IMR-90 (cell line): ENCODE measurements at regions not wholly inside any gene's neighbourhood (a gene's known extent, or its start where the extent isn't known, plus 50 kb on each side); places are given as distances from the start of the nearest gene placed in this dataset.

Source experiments
- ATAC-seq: fragments of 200-7000 bp; cut with Tn5 transposase; 2 replicates; pipeline ENCODE4 v1.9.1; 2020; ENCODE audit warnings: low read depth, mild to moderate bottlenecking, moderate library complexity
- BruUV-seq: library from RNA; stranded (reverse); fragments of 400-500 nt; replicated peaks from 2 replicates; lab custom pipeline; 2021; lab: Mats Ljungman, UMichigan
- CTCF ChIA-PET: fragments of 300-600 bp; formaldehyde crosslinking; extraction: SDS; loops from one replicate; lab custom pipeline; 2021; ENCODE audit warnings: antibody characterized with exemption; lab: Yijun Ruan, JAX
- POLR2A ChIA-PET: fragments of 300-600 bp; sonication (Branson Sonifier 250); formaldehyde crosslinking; loops from one replicate; lab custom pipeline; 2022; ENCODE audit warnings: antibody characterized with exemption; ENCODE audit not compliant: unreplicated experiment; lab: Charles Lee
- DNase-seq: peaks from one replicate; pipeline ENCODE4 v3.0.0; 2013
- H2AFZ ChIP-seq: replicated peaks from 2 replicates; pipeline ENCODE3; 2013; ENCODE audit warnings: low read length, mild to moderate bottlenecking; ENCODE audit not compliant: poor library complexity
- H2AK5ac ChIP-seq: 2 replicates; pipeline ENCODE4 v1.6.1; 2013; ENCODE audit warnings: low read depth, low read length, inconsistent platforms
- H2AK9ac ChIP-seq: replicated peaks from 2 replicates; pipeline ENCODE3; 2013; ENCODE audit warnings: mild to moderate bottlenecking, low read depth, low read length, moderate library complexity; ENCODE audit not compliant: poor library complexity
- H2BK120ac ChIP-seq: 2 replicates; pipeline ENCODE4 v1.6.1; 2013; ENCODE audit warnings: low read depth, low read length, inconsistent platforms
- H2BK15ac ChIP-seq: 3 replicates; pipeline ENCODE4 v1.6.1; 2013; ENCODE audit warnings: low read depth, low read length, inconsistent platforms
- H2BK20ac ChIP-seq: 2 replicates; pipeline ENCODE4 v1.6.1; 2013; ENCODE audit warnings: low read depth, mild to moderate bottlenecking, inconsistent platforms, low read length, moderate library complexity
- H2BK5ac ChIP-seq: 2 replicates; pipeline ENCODE4 v1.6.1; 2013; ENCODE audit warnings: mild to moderate bottlenecking, low read depth, low read length, inconsistent platforms; ENCODE audit not compliant: poor library complexity, severe bottlenecking
- H3K14ac ChIP-seq: replicated peaks from 2 replicates; pipeline ENCODE4 v1.6.1; 2013; ENCODE audit warnings: low read depth, low read length, inconsistent platforms
- H3K18ac ChIP-seq: 2 replicates; pipeline ENCODE4 v1.6.1; 2013; ENCODE audit warnings: low read depth, low read length, control low read depth
- H3K23ac ChIP-seq: 2 replicates; pipeline ENCODE4 v1.6.1; 2013; ENCODE audit warnings: low read depth, low read length, inconsistent platforms
- H3K27ac ChIP-seq: 2 replicates; pipeline ENCODE4 v1.5.1; 2013; ENCODE audit warnings: mild to moderate bottlenecking, control low read depth, low read length; ENCODE audit not compliant: insufficient read depth
- H3K27me3 ChIP-seq: 2 replicates; pipeline ENCODE4 v1.6.1; 2013; ENCODE audit warnings: low read length; ENCODE audit not compliant: control insufficient read depth, insufficient read depth
- H3K36me3 ChIP-seq: 2 replicates; pipeline ENCODE4 v1.6.1; 2013; ENCODE audit warnings: low read length, mixed read lengths; ENCODE audit not compliant: control insufficient read depth, insufficient read depth
- H3K4ac ChIP-seq: 2 replicates; pipeline ENCODE4 v1.6.1; 2013; ENCODE audit warnings: low read depth, low read length, inconsistent platforms
- H3K4me1 ChIP-seq: 2 replicates; pipeline ENCODE4 v1.6.1; 2013; ENCODE audit warnings: low read length, mixed read lengths; ENCODE audit not compliant: control insufficient read depth, insufficient read depth
- H3K4me2 ChIP-seq: 2 replicates; pipeline ENCODE4 v1.6.1; 2013; ENCODE audit warnings: low read depth, mild to moderate bottlenecking, control low read depth, low read length, moderate library complexity
- H3K4me3 ChIP-seq: 2 replicates; pipeline ENCODE4 v1.5.1; 2013; ENCODE audit warnings: low read depth, mild to moderate bottlenecking, control low read depth, low read length, moderate library complexity; ENCODE audit not compliant: insufficient read depth
- H3K56ac ChIP-seq: 2 replicates; pipeline ENCODE4 v1.6.1; 2013; ENCODE audit warnings: low read length, inconsistent platforms; ENCODE audit not compliant: insufficient read depth; ENCODE audit errors: extremely low read depth
- H3K79me1 ChIP-seq, 2 experiments: 2 replicates each; pipeline ENCODE4 v1.6.1; 2013; ENCODE audit warnings: low read length in 2 of 2, inconsistent platforms in 1 of 2, low read depth in 1 of 2
- H3K9ac ChIP-seq: 2 replicates; pipeline ENCODE4 v1.6.1; 2013; ENCODE audit warnings: low read depth, low read length, control low read depth
- H3K9me1 ChIP-seq: 2 replicates; pipeline ENCODE4 v1.6.1; 2013; ENCODE audit warnings: low read length, inconsistent platforms; ENCODE audit not compliant: insufficient read depth
- H3K9me3 ChIP-seq: 2 replicates; pipeline ENCODE4 v1.6.1; 2013; ENCODE audit warnings: low read length; ENCODE audit not compliant: control insufficient read depth, insufficient read depth
- H4K20me1 ChIP-seq: 2 replicates; pipeline ENCODE4 v1.6.1; 2013; ENCODE audit warnings: low read length, inconsistent platforms; ENCODE audit not compliant: insufficient read depth
- H4K5ac ChIP-seq: 2 replicates; pipeline ENCODE4 v1.6.1; 2013; ENCODE audit warnings: mild to moderate bottlenecking, low read depth, low read length, control low read depth
- H4K8ac ChIP-seq, 2 experiments: 2 replicates each; pipeline ENCODE4 v1.6.1; 2013; ENCODE audit warnings: low read depth in 2 of 2, low read length in 2 of 2, control low read depth in 1 of 2, inconsistent platforms in 1 of 2
- H4K91ac ChIP-seq: 2 replicates; pipeline ENCODE4 v1.6.1; 2013; ENCODE audit warnings: low read depth, low read length, inconsistent platforms; ENCODE audit not compliant: insufficient read depth
- BHLHE40 ChIP-seq: fragments of 150-350 bp; IDR thresholded peaks from 2 replicates; pipeline ENCODE4 v1.6.1; 2016; ENCODE audit warnings: mild to moderate bottlenecking, low read depth, low read length
- CEBPB ChIP-seq: IDR thresholded peaks from 2 replicates; pipeline ENCODE4 v1.6.1; 2012; ENCODE audit warnings: low read depth, low read length, improper control_type of control experiment
- CHD1 ChIP-seq: IDR thresholded peaks from 2 replicates; pipeline ENCODE4 v1.6.1; 2012; ENCODE audit warnings: low read depth, low read length, improper control_type of control experiment
- CTCF ChIP-seq: conservative IDR thresholded peaks from 2 replicates; pipeline ENCODE4 v1.5.1; 2012; ENCODE audit warnings: mild to moderate bottlenecking, low read depth, low read length, improper control_type of control experiment
- ELK1 ChIP-seq: fragments of 150-350 bp; IDR thresholded peaks from 2 replicates; pipeline ENCODE4 v1.6.1; 2016; ENCODE audit warnings: low read depth, mild to moderate bottlenecking, low read length, moderate library complexity, borderline replicate concordance
- FOS ChIP-seq: fragments of 150-350 bp; IDR thresholded peaks from 2 replicates; pipeline ENCODE4 v1.6.1; 2016; ENCODE audit warnings: low read depth, low read length
- MAFK ChIP-seq: IDR thresholded peaks from 2 replicates; pipeline ENCODE4 v1.6.1; 2012; ENCODE audit warnings: low read depth, low read length, improper control_type of control experiment
- MAZ ChIP-seq: IDR thresholded peaks from 2 replicates; pipeline ENCODE4 v1.6.1; 2012; ENCODE audit warnings: low read depth, mild to moderate bottlenecking, low read length, improper control_type of control experiment, moderate library complexity, borderline replicate concordance
- MXI1 ChIP-seq: IDR thresholded peaks from 2 replicates; pipeline ENCODE4 v1.6.1; 2012; ENCODE audit warnings: low read depth, mild to moderate bottlenecking, low read length, moderate library complexity, borderline replicate concordance
- NFE2L2 ChIP-seq: fragments of 150-350 bp; IDR thresholded peaks from 2 replicates; pipeline ENCODE4 v1.6.1; 2016; ENCODE audit warnings: low read depth, mild to moderate bottlenecking, low read length
- POLR2A ChIP-seq: IDR thresholded peaks from 2 replicates; pipeline ENCODE4 v1.6.1; 2012; ENCODE audit warnings: mild to moderate bottlenecking, low read depth, low read length
- RAD21 ChIP-seq: IDR thresholded peaks from 2 replicates; pipeline ENCODE4 v1.6.1; 2012; ENCODE audit warnings: low read length, improper control_type of control experiment
- RCOR1 ChIP-seq: IDR thresholded peaks from 2 replicates; pipeline ENCODE4 v1.6.1; 2012; ENCODE audit warnings: mild to moderate bottlenecking, low read length, improper control_type of control experiment; ENCODE audit not compliant: insufficient replicate concordance
- RFX5 ChIP-seq: IDR thresholded peaks from 2 replicates; pipeline ENCODE4 v1.8.0; 2012; ENCODE audit warnings: low read depth, mild to moderate bottlenecking, low read length, moderate library complexity
- SMC3 ChIP-seq: fragments of 150-350 bp; IDR thresholded peaks from 2 replicates; pipeline ENCODE4 v1.6.1; 2016; ENCODE audit warnings: low read depth, mild to moderate bottlenecking, antibody characterized with exemption, low read length, moderate library complexity
- USF2 ChIP-seq: fragments of 150-350 bp; IDR thresholded peaks from 2 replicates; pipeline ENCODE4 v1.6.1; 2017; ENCODE audit warnings: mild to moderate bottlenecking, antibody characterized with exemption, low read length, low read depth
- dilution Hi-C: fragments of 300-500 bp; cut with HindIII; formaldehyde crosslinking; loops from one replicate; pipeline ENCODE4 v1.14.3; 2018; ENCODE audit warnings: low sequenced_read_pairs; ENCODE audit not compliant: unreplicated experiment
- in situ Hi-C: fragments of 300-500 bp; cut with MboI; formaldehyde crosslinking; loops from 3 replicates; pipeline ENCODE4 v1.14.3; 2019; ENCODE audit warnings: low sequenced_read_pairs, inconsistent platforms, mixed read lengths
- intact Hi-C: fragments of 100-400 bp; cut with micrococcal nuclease; formaldehyde crosslinking; loops from 2 replicates; pipeline ENCODE4 v1.10.0; 2022

GRCh38 chr2:186405842-186406241 lies 80.2 kb upstream of the ZC3H15 start:
- TF ChIP-seq RCOR1 = no peak
- no peak for TF ChIP-seq POLR2A
- no peak for TF ChIP-seq MXI1
- TF ChIP-seq BHLHE40 = no peak
- no peak for TF ChIP-seq FOS
- no peak for TF ChIP-seq SMC3
- TF ChIP-seq RAD21 = no peak
- no peak for TF ChIP-seq CTCF
- TF ChIP-seq NFE2L2 = no peak
- TF ChIP-seq CHD1 = no peak
- TF ChIP-seq USF2 = no peak
- no peak for TF ChIP-seq MAZ
- TF ChIP-seq ELK1 = no peak
- TF ChIP-seq CEBPB = no peak
- TF ChIP-seq RFX5 = no peak
- no peak for TF ChIP-seq MAFK
- H3K23ac ChIP-seq = no peak overlapping the region
- CTCF ChIA-PET = no interaction called here
- no peak overlapping the region for H3K9ac ChIP-seq
- H2BK5ac ChIP-seq = no peak overlapping the region
- no peak overlapping the region for H2BK20ac ChIP-seq
- ATAC-seq = no peak
- intact Hi-C loops = no loop called here
- no peaks in the 10 kb centered on the region for H3K9me3 ChIP-seq
- no peaks in the 10 kb centered on the region for H3K4me1 ChIP-seq
- no peak overlapping the region for H4K91ac ChIP-seq
- no peak overlapping the region for H3K4me3 ChIP-seq
- H4K8ac ChIP-seq = no peak overlapping the region
- H3K18ac ChIP-seq = no peak overlapping the region
- H3K27me3 ChIP-seq = no peaks in the 10 kb centered on the region
- no peak overlapping the region for H3K27ac ChIP-seq
- H3K56ac ChIP-seq = no peak overlapping the region
- no peaks in the 10 kb centered on the region for H3K36me3 ChIP-seq
- no peak overlapping the region for H2BK15ac ChIP-seq
- H2BK120ac ChIP-seq = no peak overlapping the region
- H2AK9ac ChIP-seq = no peak overlapping the region
- no peak overlapping the region for H2AK5ac ChIP-seq
- in situ Hi-C loops = no loop called here
- H3K4me2 ChIP-seq = no peak overlapping the region
- no peaks in the 10 kb centered on the region for H3K79me1 ChIP-seq
- POLR2A ChIA-PET = no interaction called here
- no TSS peak for BruUV-seq
- dilution Hi-C loops = no loop called here
- H4K20me1 ChIP-seq = no peaks in the 10 kb centered on the region
- H4K5ac ChIP-seq = no peak overlapping the region
- no peak overlapping the region for H3K4ac ChIP-seq
- no peak overlapping the region for H3K14ac ChIP-seq
- H3K9me1 ChIP-seq = no peaks in the 10 kb centered on the region
- H2AFZ ChIP-seq = no peak overlapping the region
- DNase-seq = no peak
